NCI-H226 (cell line): ENCODE measurements at regions not wholly inside any gene's neighbourhood (a gene's known extent, or its start where the extent isn't known, plus 50 kb on each side); places are given as distances from the start of the nearest gene placed in this dataset.
A peak's percentile ranks its signal among the peaks of the same experiment; 100 is the strongest.

Source experiments
- DNase-seq: peaks from one replicate; pipeline ENCODE4 v3.0.0-alpha.2; 2015

- DNase-seq = no peak
Measured at GRCh38 chr21:28783641-28784185, 209.0 kb downstream of the LTN1 start.

- peak; percentile 16 for DNase-seq
Measured at GRCh38 chr21:28781602-28782276, 210.9 kb downstream of the LTN1 start.

GRCh38 chr21:28779914-28780313 lies 212.8 kb downstream of the LTN1 start:
- DNase-seq = no peak

- DNase-seq = peak; percentile 66
Measured at GRCh38 chr21:28776251-28776650, 216.4 kb downstream of the LTN1 start.

GRCh38 chr21:28775071-28775470 lies 217.6 kb downstream of the LTN1 start:
- DNase-seq = no peak

- DNase-seq = no peak
Measured at GRCh38 chr21:28773036-28773435, 219.6 kb downstream of the LTN1 start.

GRCh38 chr21:28771790-28772501 lies 220.7 kb downstream of the LTN1 start:
- DNase-seq = peak; percentile 15

GRCh38 chr21:28770867-28771661 lies 221.6 kb downstream of the LTN1 start:
- peak; percentile 15 for DNase-seq

- DNase-seq = no peak
Measured at GRCh38 chr21:28769683-28770082, 223.0 kb downstream of the LTN1 start.

GRCh38 chr21:28768753-28769152 lies 223.9 kb downstream of the LTN1 start:
- no peak for DNase-seq

- no peak for DNase-seq
Measured at GRCh38 chr21:28767523-28767922, 225.2 kb downstream of the LTN1 start.

- DNase-seq = no peak
Measured at GRCh38 chr21:28763809-28764418, 228.8 kb downstream of the LTN1 start.

- no peak for DNase-seq
Measured at GRCh38 chr21:28762357-28762735, 230.3 kb downstream of the LTN1 start.

- DNase-seq = no peak
Measured at GRCh38 chr21:28761674-28762356, 230.9 kb downstream of the LTN1 start.

GRCh38 chr21:28758883-28759242 lies 233.8 kb downstream of the LTN1 start:
- DNase-seq = no peak

- peak; percentile 8 for DNase-seq
Measured at GRCh38 chr21:28758042-28758882, 234.4 kb downstream of the LTN1 start.

- DNase-seq = no peak
Measured at GRCh38 chr21:28754862-28755261, 237.8 kb downstream of the LTN1 start.

- DNase-seq = peak; percentile 76
Measured at GRCh38 chr21:28754127-28754611, 238.5 kb downstream of the LTN1 start.

- DNase-seq = no peak
Measured at GRCh38 chr21:28752131-28752530, 240.5 kb downstream of the LTN1 start.

GRCh38 chr21:28751176-28751575 lies 241.5 kb downstream of the LTN1 start:
- peak; percentile 78 for DNase-seq

GRCh38 chr21:28750565-28750964 lies 242.1 kb downstream of the LTN1 start:
- DNase-seq = no peak
